IMR-90 (cell line): ENCODE measurements at regions not wholly inside any gene's neighbourhood (a gene's known extent, or its start where the extent isn't known, plus 50 kb on each side); places are given as distances from the start of the nearest gene placed in this dataset.

ENCODE experiments used
- CEBPB ChIP-seq: IDR thresholded peaks from 2 replicates; pipeline ENCODE4 v1.6.1; 2012; ENCODE audit warnings: low read depth, low read length, improper control_type of control experiment
- MAFK ChIP-seq: IDR thresholded peaks from 2 replicates; pipeline ENCODE4 v1.6.1; 2012; ENCODE audit warnings: low read depth, low read length, improper control_type of control experiment
- MXI1 ChIP-seq: IDR thresholded peaks from 2 replicates; pipeline ENCODE4 v1.6.1; 2012; ENCODE audit warnings: low read depth, mild to moderate bottlenecking, low read length, moderate library complexity, borderline replicate concordance
- NFE2L2 ChIP-seq: fragments of 150-350 bp; IDR thresholded peaks from 2 replicates; pipeline ENCODE4 v1.6.1; 2016; ENCODE audit warnings: low read depth, mild to moderate bottlenecking, low read length
- POLR2A ChIP-seq: IDR thresholded peaks from 2 replicates; pipeline ENCODE4 v1.6.1; 2012; ENCODE audit warnings: mild to moderate bottlenecking, low read depth, low read length
- RCOR1 ChIP-seq: IDR thresholded peaks from 2 replicates; pipeline ENCODE4 v1.6.1; 2012; ENCODE audit warnings: mild to moderate bottlenecking, low read length, improper control_type of control experiment; ENCODE audit not compliant: insufficient replicate concordance
- RFX5 ChIP-seq: IDR thresholded peaks from 2 replicates; pipeline ENCODE4 v1.8.0; 2012; ENCODE audit warnings: low read depth, mild to moderate bottlenecking, low read length, moderate library complexity
- SMC3 ChIP-seq: fragments of 150-350 bp; IDR thresholded peaks from 2 replicates; pipeline ENCODE4 v1.6.1; 2016; ENCODE audit warnings: low read depth, mild to moderate bottlenecking, antibody characterized with exemption, low read length, moderate library complexity
- TF ChIP-seq, protein P1 (sequence below): conservative IDR thresholded peaks from 2 replicates; pipeline ENCODE4 v1.5.1; 2012; ENCODE audit warnings: mild to moderate bottlenecking, low read depth, low read length, improper control_type of control experiment
- TF ChIP-seq, protein P2 (sequence below): fragments of 150-350 bp; IDR thresholded peaks from 2 replicates; pipeline ENCODE4 v1.6.1; 2016; ENCODE audit warnings: low read depth, mild to moderate bottlenecking, low read length, moderate library complexity, borderline replicate concordance

DNA sequence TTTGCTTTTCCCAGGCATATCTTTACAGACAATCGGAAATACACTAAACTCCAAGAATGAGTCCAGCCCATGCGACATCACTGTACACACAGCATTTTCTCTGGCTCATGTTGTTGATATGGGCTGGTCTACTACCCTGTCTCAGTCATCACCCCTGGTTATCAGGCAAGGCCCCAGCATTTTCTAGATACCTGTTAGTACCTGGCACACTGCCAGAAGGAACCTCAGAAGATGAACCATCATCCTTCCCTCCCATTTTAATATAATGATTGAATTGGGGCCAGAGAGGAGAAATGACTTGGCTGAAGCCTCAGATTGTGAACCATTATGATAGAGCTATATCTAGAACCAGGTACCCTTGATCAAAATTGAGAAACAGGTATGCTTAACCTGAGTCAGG lies 406.2 kb downstream of the CDH11 start:
- TF ChIP-seq POLR2A (no peak), CEBPB (no peak), RFX5 (no peak), RCOR1 (no peak), MXI1 (no peak), NFE2L2 (no peak), SMC3 (no peak), MAFK (no peak)
- TF ChIP-seq, protein P1, sequence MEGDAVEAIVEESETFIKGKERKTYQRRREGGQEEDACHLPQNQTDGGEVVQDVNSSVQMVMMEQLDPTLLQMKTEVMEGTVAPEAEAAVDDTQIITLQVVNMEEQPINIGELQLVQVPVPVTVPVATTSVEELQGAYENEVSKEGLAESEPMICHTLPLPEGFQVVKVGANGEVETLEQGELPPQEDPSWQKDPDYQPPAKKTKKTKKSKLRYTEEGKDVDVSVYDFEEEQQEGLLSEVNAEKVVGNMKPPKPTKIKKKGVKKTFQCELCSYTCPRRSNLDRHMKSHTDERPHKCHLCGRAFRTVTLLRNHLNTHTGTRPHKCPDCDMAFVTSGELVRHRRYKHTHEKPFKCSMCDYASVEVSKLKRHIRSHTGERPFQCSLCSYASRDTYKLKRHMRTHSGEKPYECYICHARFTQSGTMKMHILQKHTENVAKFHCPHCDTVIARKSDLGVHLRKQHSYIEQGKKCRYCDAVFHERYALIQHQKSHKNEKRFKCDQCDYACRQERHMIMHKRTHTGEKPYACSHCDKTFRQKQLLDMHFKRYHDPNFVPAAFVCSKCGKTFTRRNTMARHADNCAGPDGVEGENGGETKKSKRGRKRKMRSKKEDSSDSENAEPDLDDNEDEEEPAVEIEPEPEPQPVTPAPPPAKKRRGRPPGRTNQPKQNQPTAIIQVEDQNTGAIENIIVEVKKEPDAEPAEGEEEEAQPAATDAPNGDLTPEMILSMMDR, result no peak
- TF ChIP-seq, protein P2, sequence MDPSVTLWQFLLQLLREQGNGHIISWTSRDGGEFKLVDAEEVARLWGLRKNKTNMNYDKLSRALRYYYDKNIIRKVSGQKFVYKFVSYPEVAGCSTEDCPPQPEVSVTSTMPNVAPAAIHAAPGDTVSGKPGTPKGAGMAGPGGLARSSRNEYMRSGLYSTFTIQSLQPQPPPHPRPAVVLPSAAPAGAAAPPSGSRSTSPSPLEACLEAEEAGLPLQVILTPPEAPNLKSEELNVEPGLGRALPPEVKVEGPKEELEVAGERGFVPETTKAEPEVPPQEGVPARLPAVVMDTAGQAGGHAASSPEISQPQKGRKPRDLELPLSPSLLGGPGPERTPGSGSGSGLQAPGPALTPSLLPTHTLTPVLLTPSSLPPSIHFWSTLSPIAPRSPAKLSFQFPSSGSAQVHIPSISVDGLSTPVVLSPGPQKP, result no peak
